ENCODE measurements at regions not wholly inside any gene's neighbourhood (a gene's known extent, or its start where the extent isn't known, plus 50 kb on each side); places are given as distances from the start of the nearest gene placed in this dataset.

DNA sequence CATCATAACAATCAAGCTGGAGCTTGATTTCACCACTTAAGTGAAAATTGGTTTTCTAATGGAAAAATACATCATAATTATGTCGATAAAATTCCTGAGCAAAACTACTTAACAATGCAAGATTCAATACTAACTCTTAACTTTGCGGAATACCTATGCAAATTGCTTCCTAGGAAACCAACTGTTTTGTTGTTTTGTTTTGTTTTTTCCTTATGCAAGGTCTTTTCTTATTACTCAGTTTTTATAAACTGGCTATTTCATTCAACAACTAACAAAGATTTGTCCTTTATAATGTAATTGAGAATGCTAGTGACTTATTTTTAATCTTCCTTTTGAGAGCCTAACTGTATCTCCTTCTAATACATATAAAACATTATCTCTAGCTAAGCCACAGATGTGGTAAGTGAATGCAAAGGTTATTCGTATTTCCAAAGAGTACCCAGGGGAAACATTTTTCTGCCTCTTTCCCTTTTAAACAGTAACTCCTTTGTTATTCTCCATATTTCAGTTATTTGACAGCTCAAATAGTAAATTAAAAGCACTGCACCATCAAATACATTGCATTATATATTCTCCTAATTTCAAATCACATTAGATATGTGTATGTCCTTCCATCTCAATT lies 609.4 kb downstream of the SLCO4C1 start:
- TF ChIP-seq, protein P1, sequence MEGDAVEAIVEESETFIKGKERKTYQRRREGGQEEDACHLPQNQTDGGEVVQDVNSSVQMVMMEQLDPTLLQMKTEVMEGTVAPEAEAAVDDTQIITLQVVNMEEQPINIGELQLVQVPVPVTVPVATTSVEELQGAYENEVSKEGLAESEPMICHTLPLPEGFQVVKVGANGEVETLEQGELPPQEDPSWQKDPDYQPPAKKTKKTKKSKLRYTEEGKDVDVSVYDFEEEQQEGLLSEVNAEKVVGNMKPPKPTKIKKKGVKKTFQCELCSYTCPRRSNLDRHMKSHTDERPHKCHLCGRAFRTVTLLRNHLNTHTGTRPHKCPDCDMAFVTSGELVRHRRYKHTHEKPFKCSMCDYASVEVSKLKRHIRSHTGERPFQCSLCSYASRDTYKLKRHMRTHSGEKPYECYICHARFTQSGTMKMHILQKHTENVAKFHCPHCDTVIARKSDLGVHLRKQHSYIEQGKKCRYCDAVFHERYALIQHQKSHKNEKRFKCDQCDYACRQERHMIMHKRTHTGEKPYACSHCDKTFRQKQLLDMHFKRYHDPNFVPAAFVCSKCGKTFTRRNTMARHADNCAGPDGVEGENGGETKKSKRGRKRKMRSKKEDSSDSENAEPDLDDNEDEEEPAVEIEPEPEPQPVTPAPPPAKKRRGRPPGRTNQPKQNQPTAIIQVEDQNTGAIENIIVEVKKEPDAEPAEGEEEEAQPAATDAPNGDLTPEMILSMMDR (IDR thresholded peaks at IDR 0.05) = no peak
- TF ChIP-seq POLR2A (IDR thresholded peaks at IDR 0.05) = no peak

Measured in adrenal gland (tissue), 5 donors.